ENCODE measurements at regions not wholly inside any gene's neighbourhood (a gene's known extent, or its start where the extent isn't known, plus 50 kb on each side); places are given as distances from the start of the nearest gene placed in this dataset.

- TF ChIP-seq GATA3 (IDR thresholded peaks at IDR 0.05; ENCODE audit: low read depth, low read length): no peak
- no peak for TF ChIP-seq GATA2 (IDR thresholded peaks at IDR 0.05; ENCODE audit: low read depth, low read length)
Measured at GRCh38 chr20:50242548-50242862, 51.9 kb downstream of the CEBPB start.

GRCh38 chr20:50242863-50243609, 52.4 kb downstream of the CEBPB start:
- no peak for TF ChIP-seq GATA2 (IDR thresholded peaks at IDR 0.05; ENCODE audit: low read depth, low read length)
- TF ChIP-seq GATA3 (IDR thresholded peaks at IDR 0.05; ENCODE audit: low read depth, low read length): no peak

- no peak for TF ChIP-seq GATA2 (IDR thresholded peaks at IDR 0.05; ENCODE audit: low read depth, low read length)
- TF ChIP-seq GATA3 (IDR thresholded peaks at IDR 0.05; ENCODE audit: low read depth, low read length): no peak
Measured at GRCh38 chr20:50243610-50244351, 53.2 kb downstream of the CEBPB start.

- TF ChIP-seq GATA2 (IDR thresholded peaks at IDR 0.05; ENCODE audit: low read depth, low read length) (no peak), GATA3 (IDR thresholded peaks at IDR 0.05; ENCODE audit: low read depth, low read length) (no peak)
Measured at GRCh38 chr20:50244352-50245149, 53.9 kb downstream of the CEBPB start.

GRCh38 chr20:50245498-50246366, 55.1 kb downstream of the CEBPB start:
- TF ChIP-seq GATA3 (IDR thresholded peaks at IDR 0.05; ENCODE audit: low read depth, low read length) (no peak), GATA2 (IDR thresholded peaks at IDR 0.05; ENCODE audit: low read depth, low read length) (no peak)

GRCh38 chr20:50246367-50247195, 56.0 kb downstream of the CEBPB start:
- TF ChIP-seq GATA2 (IDR thresholded peaks at IDR 0.05; ENCODE audit: low read depth, low read length) (no peak), GATA3 (IDR thresholded peaks at IDR 0.05; ENCODE audit: low read depth, low read length) (no peak)

- no peak for TF ChIP-seq GATA2 (IDR thresholded peaks at IDR 0.05; ENCODE audit: low read depth, low read length)
- TF ChIP-seq GATA3 (IDR thresholded peaks at IDR 0.05; ENCODE audit: low read depth, low read length): no peak
Measured at GRCh38 chr20:50247196-50248094, 56.8 kb downstream of the CEBPB start.

- TF ChIP-seq GATA2 (IDR thresholded peaks at IDR 0.05; ENCODE audit: low read depth, low read length) (no peak), GATA3 (IDR thresholded peaks at IDR 0.05; ENCODE audit: low read depth, low read length) (no peak)
Measured at GRCh38 chr20:50248104-50248641, 57.5 kb downstream of the CEBPB start.

- TF ChIP-seq GATA2 (IDR thresholded peaks at IDR 0.05; ENCODE audit: low read depth, low read length) (no peak), GATA3 (IDR thresholded peaks at IDR 0.05; ENCODE audit: low read depth, low read length) (no peak)
Measured at GRCh38 chr20:50249447-50250388, 59.1 kb downstream of the CEBPB start.

- TF ChIP-seq GATA2 (IDR thresholded peaks at IDR 0.05; ENCODE audit: low read depth, low read length) (no peak), GATA3 (IDR thresholded peaks at IDR 0.05; ENCODE audit: low read depth, low read length) (no peak)
Measured at GRCh38 chr20:50250679-50251382, 60.2 kb downstream of the CEBPB start.
